NCI-H128 (cell line): ENCODE measurements at regions not wholly inside any gene's neighbourhood (a gene's known extent, or its start where the extent isn't known, plus 50 kb on each side); places are given as distances from the start of the nearest gene placed in this dataset.
"Not testable (repeated sequence)": the region's sequence is repeated elsewhere in the genome, so short reads cannot be mapped to it uniquely, and the experiment has no call there.

Experiments used
- DNase-seq: peaks from one replicate; lab custom pipeline; 2025; ENCODE audit not compliant: unreplicated experiment; lab: John Stamatoyannopoulos, UW

DNA sequence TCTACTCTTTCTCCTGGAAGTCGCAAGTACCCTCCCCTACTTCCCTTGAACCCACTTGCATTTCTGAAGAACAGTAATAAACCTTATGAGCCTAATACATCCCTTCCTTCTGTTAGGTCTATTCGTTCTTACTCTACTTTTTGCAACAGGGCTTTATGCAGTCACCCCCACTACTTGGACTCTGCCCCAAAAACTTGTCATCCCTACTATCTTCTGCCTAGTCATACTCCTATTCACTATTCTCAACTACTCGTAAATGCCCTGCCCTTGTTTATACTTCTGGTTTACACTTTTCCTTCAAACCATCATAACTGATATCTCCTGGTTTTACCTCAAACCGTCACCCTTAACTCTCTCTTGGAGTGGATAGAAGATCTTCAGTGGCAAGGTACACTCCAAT is 55.2 kb upstream of the SLIT2 start:
- no peak for DNase-seq

DNA sequence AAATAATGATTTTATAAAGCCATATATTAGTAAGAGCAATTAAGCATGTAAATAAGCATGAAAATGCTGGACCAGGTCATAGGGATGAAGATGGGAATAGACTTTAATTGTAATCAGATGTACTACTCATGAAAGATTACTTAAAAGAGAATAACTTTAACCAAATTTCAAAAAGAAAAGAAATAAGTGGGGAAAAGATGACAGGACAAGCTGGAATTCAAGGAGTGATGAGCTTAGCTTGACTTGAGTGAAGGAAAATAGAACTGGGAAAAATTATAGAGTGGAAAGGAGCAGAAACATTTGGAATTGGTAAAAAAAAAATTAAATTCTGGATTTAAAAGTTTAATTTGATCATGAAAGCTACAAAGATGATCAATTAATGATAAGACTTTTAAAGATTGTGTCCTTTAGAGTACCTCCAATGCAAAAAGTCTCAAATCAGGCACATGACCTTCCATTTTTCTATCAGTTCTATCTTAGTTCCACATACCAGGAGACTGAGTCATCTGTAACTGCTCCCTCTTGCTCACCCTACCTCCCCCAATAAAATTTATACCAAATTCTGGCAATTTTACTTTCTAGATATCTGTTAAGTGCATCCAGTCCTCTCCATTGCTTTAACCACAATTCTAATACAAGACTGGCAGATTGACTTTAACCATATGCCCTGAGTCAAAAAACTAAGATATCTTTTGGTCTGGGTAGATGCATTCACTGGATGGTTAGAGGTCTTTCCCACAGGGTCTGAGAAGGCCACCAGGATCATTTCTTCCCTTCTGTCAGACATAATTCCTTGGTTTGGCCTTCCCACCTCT is 56.4 kb upstream of the SLIT2 start:
- DNase-seq: no peak

DNA sequence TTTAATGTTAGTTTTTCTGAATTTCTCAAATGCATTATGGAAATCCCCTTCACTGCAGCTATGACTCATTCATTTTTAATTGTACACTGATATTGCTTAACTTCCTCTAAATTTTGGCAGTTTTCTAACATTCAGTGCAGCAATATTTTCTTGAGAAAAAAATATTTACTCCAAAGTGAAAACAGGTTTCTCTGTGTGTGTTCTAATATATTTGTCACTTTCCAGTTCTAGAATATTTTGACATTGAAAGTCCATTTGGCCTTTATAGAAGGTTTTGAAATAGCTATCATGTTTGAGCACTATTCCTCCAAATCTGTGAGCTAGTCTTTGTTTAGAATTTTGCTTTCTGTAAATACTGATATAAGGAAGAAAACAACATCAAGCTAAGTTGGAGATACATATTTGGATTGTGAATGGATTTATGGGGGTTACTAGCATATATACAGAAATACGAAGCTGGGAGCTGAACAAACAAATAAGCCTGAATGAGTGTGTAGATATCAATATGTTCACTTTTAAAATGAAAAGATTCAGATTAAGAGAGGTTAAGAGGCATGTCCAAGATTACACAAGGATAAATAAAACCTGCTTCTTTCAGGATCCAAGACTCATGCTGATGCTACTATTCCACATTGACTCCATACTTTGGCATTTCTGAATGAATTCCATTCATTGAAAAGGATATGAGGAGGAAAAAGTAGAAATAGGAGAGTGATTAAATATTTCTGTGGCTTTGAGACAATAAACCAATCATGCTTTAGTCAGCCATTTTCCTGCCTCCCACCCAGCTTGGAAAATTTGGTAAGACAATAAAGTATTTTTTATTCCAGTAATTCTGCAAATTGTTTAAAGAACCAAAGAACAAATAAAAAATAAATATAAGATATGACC is 57.3 kb upstream of the SLIT2 start:
- no peak for DNase-seq

DNA sequence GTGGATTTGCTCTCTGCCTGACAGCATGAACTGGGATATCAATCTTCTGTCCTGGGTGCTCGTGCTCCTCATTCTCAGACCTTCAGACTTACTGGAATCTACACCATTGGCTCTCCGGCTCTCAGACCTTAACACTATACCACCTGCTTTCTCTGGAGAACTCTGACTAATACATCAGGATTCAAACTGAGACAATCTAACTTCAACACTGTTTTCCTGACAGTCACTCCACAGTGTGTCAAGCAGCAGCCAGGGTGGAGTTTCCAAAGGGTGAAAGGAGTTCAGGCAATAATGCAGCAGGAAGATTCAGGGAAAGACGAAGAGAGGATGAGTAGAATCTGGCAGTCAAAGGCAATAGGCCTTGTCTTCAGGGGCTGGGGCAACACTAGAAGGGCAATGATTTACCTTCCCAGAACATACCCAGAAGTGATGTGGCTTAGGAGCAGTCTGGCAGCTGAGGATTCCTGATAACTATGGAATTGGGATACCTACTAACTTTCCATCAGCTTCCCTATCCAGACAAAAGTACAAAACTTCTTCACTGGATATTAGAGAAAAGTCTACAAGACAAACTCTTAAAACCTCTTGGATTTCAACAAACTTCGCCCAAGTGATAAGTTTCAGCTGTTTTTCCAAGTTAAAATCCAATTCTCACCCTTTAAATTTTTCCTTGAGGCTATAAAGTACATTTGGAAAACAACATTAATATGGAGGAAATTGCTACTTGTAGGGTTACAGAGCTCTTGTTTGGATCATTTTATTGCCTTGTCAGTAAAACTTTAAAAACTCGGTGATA is 58.4 kb upstream of the SLIT2 start:
- no peak for DNase-seq

DNA sequence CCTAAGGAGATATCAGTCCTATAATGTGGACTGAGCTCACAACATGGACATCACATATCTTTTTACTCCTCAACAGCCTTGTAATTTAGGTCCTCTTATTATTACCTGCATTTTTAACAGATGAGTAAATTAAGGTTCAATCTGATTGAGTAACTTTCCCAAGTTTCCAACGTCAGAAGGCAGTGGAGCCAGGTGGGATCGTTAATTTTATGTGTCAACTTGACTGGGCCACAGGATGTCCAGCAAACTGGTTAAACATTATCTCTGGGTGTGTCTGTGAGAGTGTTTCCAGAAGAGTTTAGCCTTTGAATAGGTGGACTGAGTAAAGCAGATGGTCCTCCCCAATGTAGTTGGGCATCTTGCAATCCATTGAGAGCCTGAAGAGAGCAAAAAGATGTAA is 59.0 kb upstream of the SLIT2 start:
- no peak for DNase-seq

DNA sequence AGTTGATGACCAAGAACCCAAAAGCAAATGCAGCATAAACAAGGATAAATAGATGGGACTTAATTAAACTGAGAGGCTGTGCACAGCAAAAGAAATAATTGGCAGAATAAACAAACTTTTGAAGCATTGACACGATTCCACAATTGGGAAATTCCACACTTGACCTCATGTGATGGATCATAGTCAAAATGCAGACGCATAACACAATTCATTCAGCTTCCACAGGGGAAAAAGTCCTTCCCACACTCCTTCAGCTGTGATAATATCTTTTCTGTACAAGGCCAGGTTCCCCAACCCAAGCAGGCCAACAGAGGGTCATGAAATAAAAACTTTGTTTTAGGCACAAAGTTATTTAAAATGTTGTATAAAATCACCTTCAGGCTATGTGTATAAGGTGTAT is 66.6 kb upstream of the SLIT2 start:
- DNase-seq: no peak

DNA sequence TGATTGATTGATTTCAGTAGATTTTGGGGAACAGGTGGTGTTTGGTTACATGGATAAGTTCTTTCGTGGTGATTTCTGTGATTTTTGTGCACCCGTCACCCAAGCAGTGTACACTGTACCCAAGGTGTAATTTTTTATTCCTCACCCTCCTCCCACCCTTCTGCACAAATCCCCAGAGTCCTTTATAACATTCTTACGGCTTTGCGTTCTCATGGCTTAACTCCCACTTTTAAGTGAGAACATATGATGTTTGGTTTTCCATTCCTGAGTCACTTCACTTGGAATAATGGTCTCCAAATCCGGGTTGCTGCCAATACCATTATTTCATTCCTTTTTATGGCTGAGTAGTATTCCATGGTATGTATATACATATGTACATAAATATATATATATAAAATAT is 68.6 kb upstream of the SLIT2 start:
- not testable (repeated sequence) for DNase-seq

DNA sequence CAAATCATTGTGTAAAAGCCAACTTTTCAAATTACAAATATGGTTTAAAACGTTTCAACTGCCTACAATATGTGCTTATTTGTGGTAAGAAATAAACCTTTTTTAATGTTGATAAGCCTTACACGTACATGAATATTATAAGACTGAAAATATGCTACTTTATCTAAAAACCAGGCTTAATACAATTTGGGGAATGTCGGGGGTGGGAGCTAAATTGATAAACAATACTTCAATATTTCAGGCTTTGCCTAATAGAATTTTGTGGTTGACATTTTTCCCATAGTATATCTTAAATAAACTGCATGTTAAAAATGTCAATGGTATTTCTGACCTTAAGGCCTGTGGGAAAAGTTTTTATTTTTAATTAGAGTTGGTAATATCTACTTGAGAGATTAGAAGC is 69.8 kb upstream of the SLIT2 start:
- DNase-seq: no peak

DNA sequence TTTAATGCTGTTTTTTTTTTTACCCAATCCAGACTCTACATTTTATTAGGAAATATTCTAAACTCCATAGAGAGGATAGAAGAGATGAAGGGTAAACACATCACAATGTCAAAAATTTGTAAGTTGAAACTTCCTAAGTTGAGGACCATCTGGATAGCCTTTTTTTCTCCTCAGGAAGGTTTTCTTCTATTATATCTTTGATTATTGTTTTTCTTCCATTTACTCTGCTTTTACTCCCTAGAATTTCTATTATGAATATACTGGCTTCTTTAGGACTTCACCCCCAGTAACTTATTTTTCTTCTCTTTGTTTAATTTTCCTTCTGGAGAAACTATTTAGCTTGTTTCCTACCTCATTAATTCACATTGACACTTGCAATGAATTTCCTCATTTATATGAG is 71.2 kb upstream of the SLIT2 start:
- no peak for DNase-seq

DNA sequence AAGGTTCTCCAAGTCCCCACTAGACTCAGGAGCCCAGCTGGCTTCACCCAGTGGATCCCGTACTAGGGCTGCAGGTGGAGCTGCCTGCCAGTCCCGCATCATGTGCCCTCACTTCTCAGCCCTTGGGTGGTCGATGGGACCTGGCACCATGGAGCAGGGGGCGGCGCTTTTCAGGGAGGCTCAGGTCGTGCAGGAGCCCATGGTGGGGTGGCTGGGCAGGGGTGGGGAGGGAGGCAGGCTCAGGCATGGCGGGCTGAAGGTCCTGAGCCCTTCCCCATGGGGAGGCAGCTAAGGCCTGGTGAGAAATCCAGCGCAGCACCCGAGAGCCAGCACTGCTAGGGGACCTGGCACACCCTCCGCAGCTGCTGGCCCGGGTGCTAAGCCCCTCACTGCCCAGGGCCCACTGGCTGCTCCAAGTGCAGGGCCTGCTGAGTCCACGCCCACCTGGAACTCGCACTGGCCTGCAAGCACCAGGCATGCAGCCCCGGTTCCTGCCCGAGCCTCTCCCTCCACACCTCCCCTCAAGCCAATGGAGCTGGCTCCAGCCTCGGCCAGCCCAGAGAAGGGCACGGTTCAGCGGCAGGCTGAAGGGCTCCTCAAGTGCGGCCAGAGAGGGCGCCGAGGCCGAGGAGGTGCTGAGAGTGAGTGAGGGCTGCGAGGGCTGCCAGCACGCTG is 72.7 kb upstream of the SLIT2 start:
- DNase-seq: no peak

DNA sequence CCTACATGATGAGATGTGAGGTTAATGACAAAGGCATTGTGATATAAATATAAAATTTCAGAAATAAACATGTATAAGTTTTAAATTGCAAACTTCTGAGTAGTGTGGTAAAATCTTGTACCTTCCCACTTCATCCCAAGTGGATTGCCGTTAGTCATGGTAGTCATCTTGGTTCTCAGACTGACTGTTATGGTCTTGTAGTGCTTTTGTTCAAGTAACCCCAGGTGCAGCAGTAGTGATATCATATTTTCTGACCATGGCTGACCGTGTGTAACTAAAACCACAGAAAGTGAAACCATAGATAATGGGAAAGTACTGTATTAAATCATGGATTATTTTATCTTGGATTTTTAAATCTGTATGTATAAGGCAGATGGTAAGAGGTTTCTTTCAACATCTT is 74.8 kb upstream of the SLIT2 start:
- DNase-seq: no peak

DNA sequence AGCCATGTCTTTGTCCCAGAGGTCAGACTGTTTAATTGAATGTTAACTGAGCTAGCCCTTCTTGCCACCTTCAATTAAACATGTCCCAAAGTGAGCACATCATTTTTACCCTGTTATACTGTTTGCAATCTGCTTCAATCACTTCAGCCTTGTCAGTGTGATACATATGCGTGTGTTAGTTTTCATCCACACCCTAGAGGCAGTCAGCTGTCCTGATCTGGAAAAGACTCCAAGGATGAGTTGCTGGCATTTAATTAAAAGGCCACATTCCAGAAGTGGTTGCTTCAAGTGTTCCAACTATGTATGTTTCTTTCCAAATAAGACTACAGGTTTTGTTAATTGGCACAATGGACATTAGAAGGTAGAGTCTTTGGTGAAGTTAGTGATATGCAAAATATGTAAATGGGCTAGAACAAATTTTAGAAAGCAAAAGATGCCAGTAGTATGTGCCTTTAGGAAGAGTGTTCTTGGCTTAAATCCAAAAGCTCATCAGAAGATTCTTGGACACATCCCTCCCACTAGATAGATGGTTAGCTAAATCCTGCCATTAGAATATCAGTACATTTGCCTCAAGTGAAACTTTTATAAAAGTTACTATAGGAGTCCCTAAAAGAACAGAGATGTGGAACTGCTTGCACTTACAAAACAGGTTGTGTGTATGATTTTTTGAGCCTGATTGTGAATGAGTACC is 79.5 kb upstream of the SLIT2 start:
- no peak for DNase-seq

DNA sequence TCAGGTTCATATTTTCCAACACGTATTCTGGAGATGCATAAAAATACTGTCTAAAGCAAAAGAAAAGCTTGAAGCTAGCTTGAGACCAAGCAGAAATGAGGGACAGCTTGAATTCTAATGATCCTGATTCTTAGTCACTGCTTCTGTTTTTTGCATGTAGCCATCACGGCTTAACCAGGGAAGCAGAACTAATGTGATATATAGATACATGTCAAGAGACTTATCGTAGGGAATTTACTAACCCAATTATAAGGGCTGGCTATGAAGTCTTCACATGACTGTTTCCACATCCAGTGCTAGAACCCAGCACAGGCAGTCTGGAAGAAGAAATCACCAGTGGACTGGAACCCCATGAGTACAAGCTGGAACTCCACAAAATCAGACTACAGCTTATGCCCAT is 85.2 kb upstream of the SLIT2 start:
- no peak for DNase-seq

DNA sequence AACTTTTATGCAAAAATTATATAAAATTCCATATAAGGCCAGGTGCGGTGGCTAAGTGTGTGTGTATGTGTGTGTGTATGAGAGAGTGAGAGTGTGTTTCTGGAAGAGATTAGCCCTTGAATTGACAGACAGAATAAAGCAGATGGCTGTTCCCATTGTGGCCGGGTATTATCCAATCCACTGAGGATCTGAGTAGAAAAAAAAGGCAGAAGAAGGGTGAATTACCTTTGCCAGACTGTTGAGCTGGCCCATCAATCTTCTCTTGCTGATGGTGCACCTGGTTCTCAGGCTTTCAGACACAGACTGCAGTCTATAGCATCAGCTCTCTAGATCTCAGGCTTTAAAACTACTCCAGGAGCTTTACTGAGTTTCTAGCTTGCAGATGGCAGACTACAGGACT is 92.2 kb upstream of the SLIT2 start:
- no peak for DNase-seq

DNA sequence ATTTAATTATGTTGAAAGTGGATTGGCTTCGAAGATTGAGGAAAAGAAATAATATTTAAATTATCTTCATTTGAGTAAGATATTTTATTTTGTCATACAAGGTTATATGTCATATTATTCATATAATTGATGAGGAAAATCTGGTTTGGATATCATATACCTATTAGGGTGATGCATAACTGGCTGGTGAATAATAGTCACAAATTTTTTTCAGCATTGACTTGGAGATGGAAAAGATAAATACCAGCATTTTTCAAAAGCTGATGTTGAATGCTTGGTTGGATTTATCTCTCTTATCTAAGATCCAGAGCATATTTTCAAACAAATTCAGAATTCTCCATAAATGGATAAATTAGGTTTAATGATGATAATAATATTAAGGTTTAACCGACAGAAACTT is 93.5 kb upstream of the SLIT2 start:
- DNase-seq: no peak

DNA sequence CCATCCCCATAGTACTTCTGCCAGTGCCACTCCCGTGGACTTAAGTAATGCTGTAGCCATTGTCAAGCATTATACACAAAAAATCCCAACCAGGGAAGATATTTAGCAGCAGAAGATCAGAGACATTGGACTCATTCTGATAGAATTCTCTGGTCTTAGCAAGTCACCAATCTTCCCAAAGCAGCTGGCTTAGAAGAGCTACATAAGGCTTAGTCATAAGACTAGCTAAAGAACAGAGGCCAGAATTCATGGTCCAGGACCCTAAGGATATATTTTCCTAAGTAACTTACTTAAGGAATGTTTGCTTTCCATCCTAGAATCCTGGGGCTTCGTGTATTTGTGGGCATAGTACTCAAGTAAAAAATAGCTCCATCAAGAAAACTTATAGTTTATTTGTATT is 100.3 kb upstream of the SLIT2 start:
- no peak for DNase-seq

DNA sequence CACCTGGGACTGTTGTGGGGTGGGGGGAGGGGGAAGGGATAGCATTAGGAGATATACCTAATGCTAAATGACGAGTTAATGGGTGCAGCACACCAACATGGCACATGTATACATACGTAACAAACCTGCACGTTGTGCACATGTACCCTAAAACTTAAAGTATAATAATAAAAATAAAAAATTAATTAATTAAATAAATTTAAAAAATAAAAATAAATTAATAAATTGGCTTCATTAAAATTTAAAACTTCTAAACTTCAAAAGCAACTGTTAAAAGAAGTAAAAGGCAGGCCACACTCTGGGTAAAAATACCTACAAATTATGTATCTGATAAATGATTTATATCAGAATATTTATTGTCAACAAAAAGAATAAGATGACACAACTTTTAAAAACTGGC is 102.6 kb upstream of the SLIT2 start:
- DNase-seq: not testable (repeated sequence)

DNA sequence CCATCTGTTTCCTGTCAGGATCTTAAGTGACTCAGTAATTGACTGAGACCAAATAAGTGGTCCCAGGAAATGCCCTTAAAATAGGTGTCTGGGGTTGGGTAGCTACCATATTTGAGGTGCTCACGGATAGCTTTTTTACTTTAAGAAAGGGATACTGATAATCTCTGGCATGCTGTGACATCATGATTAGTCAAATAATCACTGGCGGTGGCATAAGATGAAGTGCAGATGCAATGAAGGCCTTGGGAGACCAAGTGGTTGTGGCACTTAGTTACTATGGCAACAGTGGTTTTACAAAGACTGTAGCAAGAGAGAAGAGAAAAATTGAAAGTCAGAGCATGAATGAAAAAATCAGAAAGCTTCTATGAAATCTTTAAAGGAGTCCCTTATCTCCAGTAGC is 114.5 kb upstream of the SLIT2 start:
- DNase-seq: no peak

DNA sequence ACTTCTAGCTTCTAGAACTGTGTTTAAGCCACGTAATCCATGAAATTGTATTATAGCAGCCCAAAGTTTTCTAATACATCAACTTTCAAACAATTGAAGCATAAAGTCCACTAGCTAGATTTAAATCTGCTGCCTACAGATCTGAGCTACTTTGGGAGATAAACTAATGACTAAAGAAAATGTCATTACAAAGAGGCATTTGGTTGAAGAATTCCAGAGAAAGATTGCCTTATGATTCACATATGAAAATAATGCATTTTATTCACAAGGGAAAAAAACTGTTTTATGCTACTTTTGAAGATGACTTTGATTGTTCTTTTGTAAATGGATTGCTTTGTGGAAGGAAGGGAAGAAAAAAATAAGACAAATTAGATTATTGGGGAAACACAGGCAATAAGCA is 124.1 kb upstream of the SLIT2 start:
- DNase-seq: no peak

DNA sequence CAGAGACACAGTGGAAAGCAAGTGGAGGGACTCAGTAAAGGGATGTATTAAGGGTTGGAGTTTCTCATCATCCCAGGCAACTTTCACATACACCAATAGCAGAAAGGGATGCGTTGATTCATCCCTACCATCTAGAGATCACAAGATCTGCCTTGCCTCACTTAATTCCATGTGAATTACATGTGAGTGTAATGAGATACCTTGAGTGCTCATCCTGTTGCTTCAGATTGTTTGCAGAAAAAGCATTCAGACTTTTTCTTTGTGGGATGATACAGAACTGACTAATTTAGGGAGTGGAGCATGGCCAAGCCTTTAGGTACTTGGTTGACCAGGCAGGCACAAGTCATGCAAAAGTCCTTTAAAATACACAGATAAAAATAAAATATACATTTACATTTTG is 124.8 kb upstream of the SLIT2 start:
- DNase-seq: no peak
